ENCODE measurements at regions not wholly inside any gene's neighbourhood (a gene's known extent, or its start where the extent isn't known, plus 50 kb on each side); places are given as distances from the start of the nearest gene placed in this dataset.

DNA sequence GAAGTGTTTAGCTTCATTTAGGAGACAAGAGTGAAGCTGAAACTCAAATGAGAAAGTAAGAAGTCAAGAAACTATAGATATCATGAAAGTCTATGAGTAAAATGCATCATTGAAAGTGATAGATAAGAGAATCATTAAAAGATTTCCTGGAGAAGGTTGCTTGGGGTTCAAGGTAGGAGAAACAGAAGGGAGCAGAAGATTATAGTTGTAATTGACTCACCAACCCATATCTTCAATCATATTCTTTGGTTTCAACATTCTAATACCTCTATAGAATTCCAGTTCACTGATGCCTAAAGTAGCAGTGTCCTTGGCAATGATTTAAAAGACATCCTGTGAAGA lies 365.7 kb upstream of the RIOK2 start:
- Histone ChIP-seq H3K27me3 (ENCODE audit: insufficient read depth, low read length) (no peaks in the 10 kb centered on the region), H3K4me3 (ENCODE audit: low read depth, low read length, poor library complexity, severe bottlenecking) (no peak overlapping the region), H3K4me1 (ENCODE audit: insufficient read depth, low read length, severe bottlenecking) (no peaks in the 10 kb centered on the region), H4K20me1 (ENCODE audit: insufficient read depth, low read length) (no peaks in the 10 kb centered on the region), H2AFZ (ENCODE audit: low read length) (no peak overlapping the region), H3K9me2 (ENCODE audit: low read depth, low read length) (no peaks in the 10 kb centered on the region), H3K36me3 (ENCODE audit: insufficient read depth, low read length) (no peaks in the 10 kb centered on the region), H3K4me2 (ENCODE audit: low read length) (no peak overlapping the region), H3K9ac (ENCODE audit: low read length) (no peak overlapping the region), H3F3A (ENCODE audit: insufficient read depth, low read length) (no peaks in the 10 kb centered on the region), H3K27ac (ENCODE audit: low read depth, low read length, poor library complexity, severe bottlenecking) (no peak overlapping the region), H3K79me2 (ENCODE audit: insufficient read depth, low read length) (no peaks in the 10 kb centered on the region), H3K9me3 (ENCODE audit: low read length) (no peaks in the 10 kb centered on the region)
- TF ChIP-seq, protein P1, sequence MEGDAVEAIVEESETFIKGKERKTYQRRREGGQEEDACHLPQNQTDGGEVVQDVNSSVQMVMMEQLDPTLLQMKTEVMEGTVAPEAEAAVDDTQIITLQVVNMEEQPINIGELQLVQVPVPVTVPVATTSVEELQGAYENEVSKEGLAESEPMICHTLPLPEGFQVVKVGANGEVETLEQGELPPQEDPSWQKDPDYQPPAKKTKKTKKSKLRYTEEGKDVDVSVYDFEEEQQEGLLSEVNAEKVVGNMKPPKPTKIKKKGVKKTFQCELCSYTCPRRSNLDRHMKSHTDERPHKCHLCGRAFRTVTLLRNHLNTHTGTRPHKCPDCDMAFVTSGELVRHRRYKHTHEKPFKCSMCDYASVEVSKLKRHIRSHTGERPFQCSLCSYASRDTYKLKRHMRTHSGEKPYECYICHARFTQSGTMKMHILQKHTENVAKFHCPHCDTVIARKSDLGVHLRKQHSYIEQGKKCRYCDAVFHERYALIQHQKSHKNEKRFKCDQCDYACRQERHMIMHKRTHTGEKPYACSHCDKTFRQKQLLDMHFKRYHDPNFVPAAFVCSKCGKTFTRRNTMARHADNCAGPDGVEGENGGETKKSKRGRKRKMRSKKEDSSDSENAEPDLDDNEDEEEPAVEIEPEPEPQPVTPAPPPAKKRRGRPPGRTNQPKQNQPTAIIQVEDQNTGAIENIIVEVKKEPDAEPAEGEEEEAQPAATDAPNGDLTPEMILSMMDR (IDR thresholded peaks at IDR 0.05; ENCODE audit: low read length), result no peak
- TF ChIP-seq EZH2 (IDR thresholded peaks at IDR 0.05; ENCODE audit: borderline replicate concordance, low read length), result no peak

DNA sequence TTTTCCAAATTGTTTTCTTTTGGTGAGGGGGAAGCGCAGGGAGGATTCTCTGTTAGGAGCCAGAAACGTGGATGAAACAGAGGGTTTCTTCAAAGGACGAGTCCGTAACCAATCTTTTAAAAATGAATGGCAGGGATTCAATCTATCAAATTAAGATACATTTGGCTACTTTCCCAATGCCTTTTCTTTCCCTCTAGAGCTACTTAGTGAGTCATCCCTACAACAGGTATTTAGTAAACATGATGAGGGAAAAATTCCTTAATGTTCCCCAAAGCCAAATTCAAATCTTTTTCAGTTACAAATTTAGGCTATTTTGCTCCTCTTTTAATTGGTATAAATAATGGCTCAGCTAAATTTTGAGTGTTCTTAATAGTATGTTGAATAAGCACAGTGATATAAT lies 366.4 kb upstream of the RIOK2 start:
- Histone ChIP-seq H3K27ac (ENCODE audit: low read depth, low read length, poor library complexity, severe bottlenecking) (no peak overlapping the region), H3K4me2 (ENCODE audit: low read length) (no peak overlapping the region), H3K27me3 (ENCODE audit: insufficient read depth, low read length) (no peaks in the 10 kb centered on the region)

DNA sequence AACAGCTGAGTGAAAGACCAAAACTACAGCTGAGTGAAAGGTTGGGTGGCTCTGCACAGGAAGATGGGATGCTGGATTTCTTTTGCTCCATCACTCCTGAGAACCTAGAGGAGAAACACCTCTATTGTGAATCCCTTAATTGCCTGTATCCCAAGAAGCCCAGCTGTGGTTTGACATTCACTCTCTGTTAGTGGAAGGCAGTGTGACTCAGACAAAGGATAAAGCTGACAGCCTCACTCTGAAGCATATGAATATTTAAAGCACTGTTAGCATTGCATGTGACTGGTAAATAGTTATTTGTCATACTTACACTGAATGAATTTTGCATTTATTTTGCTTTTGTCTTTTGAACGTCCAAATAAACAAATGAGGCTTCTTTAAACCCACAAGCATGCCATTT lies 367.1 kb upstream of the RIOK2 start:
- Histone ChIP-seq H3K9me2 (ENCODE audit: low read depth, low read length) (no peaks in the 10 kb centered on the region), H4K20me1 (ENCODE audit: insufficient read depth, low read length) (no peaks in the 10 kb centered on the region), H3K4me2 (ENCODE audit: low read length) (no peak overlapping the region), H3K27me3 (ENCODE audit: insufficient read depth, low read length) (no peaks in the 10 kb centered on the region), H3K27ac (ENCODE audit: low read depth, low read length, poor library complexity, severe bottlenecking) (no peak overlapping the region), H2AFZ (ENCODE audit: low read length) (no peak overlapping the region), H3K9me3 (ENCODE audit: low read length) (no peaks in the 10 kb centered on the region), H3F3A (ENCODE audit: insufficient read depth, low read length) (no peaks in the 10 kb centered on the region), H3K79me2 (ENCODE audit: insufficient read depth, low read length) (no peaks in the 10 kb centered on the region), H3K4me1 (ENCODE audit: insufficient read depth, low read length, severe bottlenecking) (no peaks in the 10 kb centered on the region), H3K36me3 (ENCODE audit: insufficient read depth, low read length) (no peaks in the 10 kb centered on the region), H3K4me3 (ENCODE audit: low read depth, low read length, poor library complexity, severe bottlenecking) (no peak overlapping the region), H3K9ac (ENCODE audit: low read length) (no peak overlapping the region)
- TF ChIP-seq, protein P1 (IDR thresholded peaks at IDR 0.05; ENCODE audit: low read length), result no peak
- no peak for TF ChIP-seq EZH2 (IDR thresholded peaks at IDR 0.05; ENCODE audit: borderline replicate concordance, low read length)

More for the DNA sequence above, 366.4 kb upstream of the RIOK2 start:
- H2AFZ ChIP-seq (ENCODE audit: low read length), result no peak overlapping the region
- no peaks in the 10 kb centered on the region for H3K9me3 ChIP-seq (ENCODE audit: low read length)
- no peaks in the 10 kb centered on the region for H3K36me3 ChIP-seq (ENCODE audit: insufficient read depth, low read length)
- no peak for TF ChIP-seq EZH2 (IDR thresholded peaks at IDR 0.05; ENCODE audit: borderline replicate concordance, low read length)
- TF ChIP-seq, protein P1 (IDR thresholded peaks at IDR 0.05; ENCODE audit: low read length), result no peak
- H3K9me2 ChIP-seq (ENCODE audit: low read depth, low read length), result no peaks in the 10 kb centered on the region
- no peak overlapping the region for H3K4me3 ChIP-seq (ENCODE audit: low read depth, low read length, poor library complexity, severe bottlenecking)
- no peaks in the 10 kb centered on the region for H3K4me1 ChIP-seq (ENCODE audit: insufficient read depth, low read length, severe bottlenecking)
- H3K79me2 ChIP-seq (ENCODE audit: insufficient read depth, low read length), result no peaks in the 10 kb centered on the region
- no peaks in the 10 kb centered on the region for H4K20me1 ChIP-seq (ENCODE audit: insufficient read depth, low read length)
- no peaks in the 10 kb centered on the region for H3F3A ChIP-seq (ENCODE audit: insufficient read depth, low read length)
- no peak overlapping the region for H3K9ac ChIP-seq (ENCODE audit: low read length)

Measured in OCI-LY1 (cell line).